Loucy (cell line): ENCODE measurements at regions not wholly inside any gene's neighbourhood (a gene's known extent, or its start where the extent isn't known, plus 50 kb on each side); places are given as distances from the start of the nearest gene placed in this dataset.

Experiments used
- H2AFZ ChIP-seq: fragments of 200-600 bp; sonication (generic); 2 replicates; pipeline ENCODE4 v1.6.0; 2016; ENCODE audit warnings: antibody characterized with exemption, mild to moderate bottlenecking, low read length, moderate library complexity
- H3F3A ChIP-seq: fragments of 200-600 bp; 2 replicates; pipeline ENCODE4 v1.6.0; 2016; ENCODE audit warnings: antibody characterized with exemption, low read depth, mild to moderate bottlenecking
- H3K27me3 ChIP-seq: fragments of 200-600 bp; sonication (generic); 2 replicates; pipeline ENCODE4 v1.6.1; 2014; ENCODE audit warnings: low read length, mild to moderate bottlenecking; ENCODE audit not compliant: insufficient read depth, poor library complexity, severe bottlenecking
- H3K36me3 ChIP-seq: fragments of 200-600 bp; sonication (generic); 2 replicates; pipeline ENCODE4 v1.6.1; 2016; ENCODE audit warnings: low read length; ENCODE audit not compliant: insufficient read depth
- H3K4me1 ChIP-seq: fragments of 200-600 bp; sonication (generic); 2 replicates; pipeline ENCODE4 v1.5.1; 2014; ENCODE audit warnings: low read length, mild to moderate bottlenecking; ENCODE audit not compliant: insufficient read depth, poor library complexity, severe bottlenecking
- H3K4me2 ChIP-seq: fragments of 200-600 bp; sonication (generic); 2 replicates; pipeline ENCODE4 v1.6.0; 2014; ENCODE audit warnings: antibody characterized with exemption, low read length, low read depth, mild to moderate bottlenecking; ENCODE audit not compliant: poor library complexity, severe bottlenecking
- H3K4me3 ChIP-seq: fragments of 200-600 bp; sonication (generic); 2 replicates; pipeline ENCODE4 v1.5.1; 2014; ENCODE audit warnings: low read length, mild to moderate bottlenecking, mixed read lengths; ENCODE audit not compliant: poor library complexity, severe bottlenecking
- H3K79me2 ChIP-seq: fragments of 200-600 bp; sonication (generic); 2 replicates; pipeline ENCODE4 v1.6.1; 2014; ENCODE audit warnings: low read length; ENCODE audit not compliant: insufficient read depth
- H3K9ac ChIP-seq: fragments of 200-600 bp; sonication (generic); 2 replicates; pipeline ENCODE4 v1.6.0; 2014; ENCODE audit warnings: mild to moderate bottlenecking, low read depth, low read length, moderate library complexity; ENCODE audit not compliant: poor library complexity, severe bottlenecking
- H3K9me2 ChIP-seq: fragments of 200-600 bp; sonication (generic); replicated peaks from 2 replicates; pipeline ENCODE4 v1.6.1; 2016; ENCODE audit warnings: low read depth, low read length, mixed read lengths
- H3K9me3 ChIP-seq: fragments of 200-600 bp; sonication (generic); 2 replicates; pipeline ENCODE4 v1.6.1; 2014; ENCODE audit warnings: mild to moderate bottlenecking, antibody characterized with exemption, low read length, low read depth; ENCODE audit not compliant: insufficient read depth
- H4K20me1 ChIP-seq: fragments of 200-600 bp; sonication (generic); 2 replicates; pipeline ENCODE4 v1.6.0; 2014; ENCODE audit warnings: antibody characterized with exemption, low read length, mild to moderate bottlenecking; ENCODE audit not compliant: insufficient read depth, poor library complexity, severe bottlenecking
- EZH2phosphoT487 ChIP-seq: fragments of 200-600 bp; IDR thresholded peaks from 2 replicates; pipeline ENCODE4 v1.6.1; 2018; ENCODE audit warnings: antibody characterized with exemption, mild to moderate bottlenecking, moderate library complexity, borderline replicate concordance
- TF ChIP-seq, protein P1 (sequence below): fragments of 200-600 bp; sonication (generic); conservative IDR thresholded peaks from 2 replicates; pipeline ENCODE4 v1.5.1; 2014; ENCODE audit warnings: mild to moderate bottlenecking, antibody characterized with exemption, low read length

GRCh38 chr1:218957971-218958370, 215.7 kb upstream of the LYPLAL1 start:
- no peaks in the 10 kb centered on the region for H3K79me2 ChIP-seq
- H3F3A ChIP-seq = no peaks in the 10 kb centered on the region
- H4K20me1 ChIP-seq = no peaks in the 10 kb centered on the region
- no peaks in the 10 kb centered on the region for H3K9me3 ChIP-seq
- TF ChIP-seq EZH2phosphoT487 = no peak
- TF ChIP-seq, protein P1, sequence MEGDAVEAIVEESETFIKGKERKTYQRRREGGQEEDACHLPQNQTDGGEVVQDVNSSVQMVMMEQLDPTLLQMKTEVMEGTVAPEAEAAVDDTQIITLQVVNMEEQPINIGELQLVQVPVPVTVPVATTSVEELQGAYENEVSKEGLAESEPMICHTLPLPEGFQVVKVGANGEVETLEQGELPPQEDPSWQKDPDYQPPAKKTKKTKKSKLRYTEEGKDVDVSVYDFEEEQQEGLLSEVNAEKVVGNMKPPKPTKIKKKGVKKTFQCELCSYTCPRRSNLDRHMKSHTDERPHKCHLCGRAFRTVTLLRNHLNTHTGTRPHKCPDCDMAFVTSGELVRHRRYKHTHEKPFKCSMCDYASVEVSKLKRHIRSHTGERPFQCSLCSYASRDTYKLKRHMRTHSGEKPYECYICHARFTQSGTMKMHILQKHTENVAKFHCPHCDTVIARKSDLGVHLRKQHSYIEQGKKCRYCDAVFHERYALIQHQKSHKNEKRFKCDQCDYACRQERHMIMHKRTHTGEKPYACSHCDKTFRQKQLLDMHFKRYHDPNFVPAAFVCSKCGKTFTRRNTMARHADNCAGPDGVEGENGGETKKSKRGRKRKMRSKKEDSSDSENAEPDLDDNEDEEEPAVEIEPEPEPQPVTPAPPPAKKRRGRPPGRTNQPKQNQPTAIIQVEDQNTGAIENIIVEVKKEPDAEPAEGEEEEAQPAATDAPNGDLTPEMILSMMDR = no peak
- no peaks in the 10 kb centered on the region for H3K4me1 ChIP-seq
- no peak overlapping the region for H3K4me2 ChIP-seq
- no peaks in the 10 kb centered on the region for H3K36me3 ChIP-seq
- no peaks in the 10 kb centered on the region for H3K9me2 ChIP-seq
- H2AFZ ChIP-seq = no peak overlapping the region
- no peak overlapping the region for H3K4me3 ChIP-seq
- no peak overlapping the region for H3K9ac ChIP-seq
- no peaks in the 10 kb centered on the region for H3K27me3 ChIP-seq

GRCh38 chr1:218959784-218960183, 213.9 kb upstream of the LYPLAL1 start:
- Histone ChIP-seq H3K9me3 (no peaks in the 10 kb centered on the region), H3K79me2 (no peaks in the 10 kb centered on the region), H3K27me3 (no peaks in the 10 kb centered on the region), H3K9me2 (no peaks in the 10 kb centered on the region), H3K4me1 (no peaks in the 10 kb centered on the region), H3K4me2 (no peak overlapping the region), H3K4me3 (no peak overlapping the region), H3K9ac (no peak overlapping the region), H2AFZ (no peak overlapping the region), H4K20me1 (no peaks in the 10 kb centered on the region), H3F3A (no peaks in the 10 kb centered on the region), H3K36me3 (no peaks in the 10 kb centered on the region)
- TF ChIP-seq EZH2phosphoT487 = no peak

- no peak overlapping the region for H3K4me2 ChIP-seq
- H3K9ac ChIP-seq = no peak overlapping the region
- no peaks in the 10 kb centered on the region for H3K27me3 ChIP-seq
- peaks cover 24% of the 10 kb centered on the region for H3K4me1 ChIP-seq
- no peaks in the 10 kb centered on the region for H3K36me3 ChIP-seq
- no peak overlapping the region for H3K4me3 ChIP-seq
- H3F3A ChIP-seq = no peaks in the 10 kb centered on the region
- H3K79me2 ChIP-seq = no peaks in the 10 kb centered on the region
- no peaks in the 10 kb centered on the region for H3K9me2 ChIP-seq
- TF ChIP-seq EZH2phosphoT487 = no peak
- TF ChIP-seq, protein P1 = no peak
- no peak overlapping the region for H2AFZ ChIP-seq
- no peaks in the 10 kb centered on the region for H4K20me1 ChIP-seq
- H3K9me3 ChIP-seq = no peaks in the 10 kb centered on the region
These were observed 209.1 kb upstream of the LYPLAL1 start for GRCh38 chr1:218964471-218965185.

DNA sequence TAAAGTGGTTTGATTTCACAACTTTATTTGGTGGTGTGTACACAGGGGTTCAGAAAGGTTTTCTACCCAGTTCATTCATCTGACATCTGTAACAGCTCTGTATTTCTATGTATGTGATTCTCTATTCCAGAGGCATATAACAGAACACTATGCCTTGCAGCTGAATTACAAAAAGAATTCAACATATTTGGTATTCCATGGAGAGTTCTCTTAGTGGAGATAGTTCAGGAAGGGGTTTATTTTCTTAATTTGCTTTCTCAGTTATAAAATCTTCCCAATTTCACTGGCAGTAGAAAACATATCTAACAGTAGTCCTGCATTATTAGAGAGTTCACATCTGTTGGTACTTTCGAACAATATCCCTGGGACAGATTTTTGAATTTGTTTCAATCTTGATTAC, 207.9 kb upstream of the LYPLAL1 start:
- Histone ChIP-seq H3K79me2 (no peaks in the 10 kb centered on the region), H3K4me1 (peaks cover 24% of the 10 kb centered on the region), H2AFZ (no peak overlapping the region), H3K27me3 (no peaks in the 10 kb centered on the region), H3F3A (no peaks in the 10 kb centered on the region), H3K4me2 (no peak overlapping the region), H3K36me3 (no peaks in the 10 kb centered on the region), H3K9me2 (no peaks in the 10 kb centered on the region), H4K20me1 (no peaks in the 10 kb centered on the region), H3K9ac (no peak overlapping the region), H3K9me3 (no peaks in the 10 kb centered on the region), H3K4me3 (no peak overlapping the region)
- TF ChIP-seq EZH2phosphoT487 = no peak
- TF ChIP-seq, protein P1 = no peak
